ENCODE measurements at regions not wholly inside any gene's neighbourhood (a gene's known extent, or its start where the extent isn't known, plus 50 kb on each side); places are given as distances from the start of the nearest gene placed in this dataset.

DNA sequence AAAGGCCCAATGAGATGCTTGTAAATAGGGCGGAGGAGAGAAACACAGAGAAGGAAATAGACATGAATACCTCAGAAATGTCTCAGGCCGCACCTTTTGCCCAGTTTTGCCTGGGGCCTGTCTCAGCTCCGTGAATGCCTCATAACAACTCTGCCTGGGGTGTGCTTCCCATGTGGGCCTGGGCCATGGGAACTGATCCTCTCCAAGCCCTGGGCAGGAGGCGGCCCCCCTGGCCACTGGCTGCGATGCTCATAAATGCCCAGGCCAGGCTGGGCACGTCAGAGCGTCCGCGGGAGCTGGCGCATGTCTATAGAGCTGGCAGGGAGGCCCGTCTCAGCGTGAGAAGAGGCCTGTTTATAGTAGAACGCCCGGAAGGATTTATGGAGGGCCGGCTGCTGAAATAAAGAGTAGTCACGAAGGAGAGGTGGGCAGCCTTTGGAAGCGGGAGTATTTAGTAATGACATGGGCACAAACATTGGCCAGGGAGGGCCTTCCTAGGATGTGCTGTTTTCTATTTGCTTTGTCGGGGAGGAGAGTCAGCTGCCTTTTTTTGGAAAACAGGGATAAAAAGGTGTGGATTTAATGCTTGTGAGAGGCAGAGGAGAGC, 85.9 kb upstream of the IGF1R start:
- no peak for ATAC-seq
- no peak overlapping the region for H3K9ac ChIP-seq (ENCODE audit: low read length)
- H3K27ac ChIP-seq (ENCODE audit: low read length): no peak overlapping the region
- H3K9me3 ChIP-seq (ENCODE audit: low read length): no peaks in the 10 kb centered on the region
- TF ChIP-seq EZH2phosphoT487 (IDR thresholded peaks at IDR 0.05; ENCODE audit: borderline replicate concordance, low read length) (no peak), EZH2 (IDR thresholded peaks at IDR 0.05; ENCODE audit: low read length, unreplicated experiment) (no peak)
- TF ChIP-seq, protein P1, sequence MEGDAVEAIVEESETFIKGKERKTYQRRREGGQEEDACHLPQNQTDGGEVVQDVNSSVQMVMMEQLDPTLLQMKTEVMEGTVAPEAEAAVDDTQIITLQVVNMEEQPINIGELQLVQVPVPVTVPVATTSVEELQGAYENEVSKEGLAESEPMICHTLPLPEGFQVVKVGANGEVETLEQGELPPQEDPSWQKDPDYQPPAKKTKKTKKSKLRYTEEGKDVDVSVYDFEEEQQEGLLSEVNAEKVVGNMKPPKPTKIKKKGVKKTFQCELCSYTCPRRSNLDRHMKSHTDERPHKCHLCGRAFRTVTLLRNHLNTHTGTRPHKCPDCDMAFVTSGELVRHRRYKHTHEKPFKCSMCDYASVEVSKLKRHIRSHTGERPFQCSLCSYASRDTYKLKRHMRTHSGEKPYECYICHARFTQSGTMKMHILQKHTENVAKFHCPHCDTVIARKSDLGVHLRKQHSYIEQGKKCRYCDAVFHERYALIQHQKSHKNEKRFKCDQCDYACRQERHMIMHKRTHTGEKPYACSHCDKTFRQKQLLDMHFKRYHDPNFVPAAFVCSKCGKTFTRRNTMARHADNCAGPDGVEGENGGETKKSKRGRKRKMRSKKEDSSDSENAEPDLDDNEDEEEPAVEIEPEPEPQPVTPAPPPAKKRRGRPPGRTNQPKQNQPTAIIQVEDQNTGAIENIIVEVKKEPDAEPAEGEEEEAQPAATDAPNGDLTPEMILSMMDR (conservative IDR thresholded peaks at IDR 0.05; ENCODE audit: low read depth, low read length): no peak
- H3K9me2 ChIP-seq (replicated peaks; ENCODE audit: low read length): no peaks in the 10 kb centered on the region
- H3K27me3 ChIP-seq (ENCODE audit: low read length): peaks cover 52% of the 10 kb centered on the region
- H3K4me2 ChIP-seq (ENCODE audit: low read length): no peak overlapping the region
- CTCF ChIA-PET: no interaction called here
- POLR2A ChIA-PET (ENCODE audit: unreplicated experiment): interaction anchor here (0.7 kb wide), 1 partner anchor 700 kb away, joined by 9 read pairs; no protein-coding TSS in a partner anchor
- H2AFZ ChIP-seq (ENCODE audit: low read length): no peak overlapping the region
- DNase-seq: no peak
- no peak overlapping the region for H3K4me3 ChIP-seq (ENCODE audit: low read length)
- H3K4me1 ChIP-seq (ENCODE audit: insufficient read depth, low read length): no peaks in the 10 kb centered on the region
- no peaks in the 10 kb centered on the region for H4K20me1 ChIP-seq (ENCODE audit: low read length)
- H3K79me2 ChIP-seq (ENCODE audit: low read length): no peaks in the 10 kb centered on the region
- no peaks in the 10 kb centered on the region for H3K36me3 ChIP-seq (ENCODE audit: low read depth, low read length)
- intact Hi-C loops (cut with micrococcal nuclease): no loop called here
- H3F3A ChIP-seq (ENCODE audit: low read length, unreplicated experiment): no peaks in the 10 kb centered on the region
- no TSS peak for BruUV-seq (replicated peaks)

DNA sequence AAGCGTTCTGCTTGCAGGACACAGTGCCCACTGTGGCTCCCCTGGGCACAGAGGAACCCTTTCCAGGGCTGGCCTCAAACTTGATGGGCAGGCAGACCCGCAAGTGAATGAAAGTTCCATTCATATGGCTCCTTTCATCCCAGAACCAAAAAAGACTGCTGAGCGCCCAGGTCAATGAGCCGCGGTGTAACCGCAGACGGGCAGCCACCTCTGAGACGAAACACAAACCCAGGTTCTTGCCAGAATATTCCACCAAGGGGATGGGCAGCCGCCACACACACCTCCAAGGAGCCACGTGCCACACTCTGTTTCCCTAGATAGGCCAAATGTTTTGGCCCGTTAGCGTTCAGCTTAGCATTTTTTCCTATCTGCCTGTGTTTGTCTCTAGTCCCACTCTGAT, 82.8 kb upstream of the IGF1R start:
- no peak for ATAC-seq
- no peaks in the 10 kb centered on the region for H3K36me3 ChIP-seq (ENCODE audit: low read depth, low read length)
- H3K4me1 ChIP-seq (ENCODE audit: insufficient read depth, low read length): no peaks in the 10 kb centered on the region
- H3K4me2 ChIP-seq (ENCODE audit: low read length): no peak overlapping the region
- no peaks in the 10 kb centered on the region for H3K79me2 ChIP-seq (ENCODE audit: low read length)
- H3K9me3 ChIP-seq (ENCODE audit: low read length): no peaks in the 10 kb centered on the region
- H3K9ac ChIP-seq (ENCODE audit: low read length): no peak overlapping the region
- ChIA-PET POLR2A (ENCODE audit: unreplicated experiment) (no interaction called here), CTCF (no interaction called here)
- no TSS peak for BruUV-seq (replicated peaks)
- no peak overlapping the region for H3K27ac ChIP-seq (ENCODE audit: low read length)
- no peaks in the 10 kb centered on the region for H3K9me2 ChIP-seq (replicated peaks; ENCODE audit: low read length)
- H3K4me3 ChIP-seq (ENCODE audit: low read length): no peak overlapping the region
- no peaks in the 10 kb centered on the region for H3F3A ChIP-seq (ENCODE audit: low read length, unreplicated experiment)
- H3K27me3 ChIP-seq (ENCODE audit: low read length): peaks cover 47% of the 10 kb centered on the region
- TF ChIP-seq, protein P1 (conservative IDR thresholded peaks at IDR 0.05; ENCODE audit: low read depth, low read length): no peak
- no peak for DNase-seq
- H4K20me1 ChIP-seq (ENCODE audit: low read length): no peaks in the 10 kb centered on the region
- no peak overlapping the region for H2AFZ ChIP-seq (ENCODE audit: low read length)
- intact Hi-C loops (cut with micrococcal nuclease): no loop called here

DNA sequence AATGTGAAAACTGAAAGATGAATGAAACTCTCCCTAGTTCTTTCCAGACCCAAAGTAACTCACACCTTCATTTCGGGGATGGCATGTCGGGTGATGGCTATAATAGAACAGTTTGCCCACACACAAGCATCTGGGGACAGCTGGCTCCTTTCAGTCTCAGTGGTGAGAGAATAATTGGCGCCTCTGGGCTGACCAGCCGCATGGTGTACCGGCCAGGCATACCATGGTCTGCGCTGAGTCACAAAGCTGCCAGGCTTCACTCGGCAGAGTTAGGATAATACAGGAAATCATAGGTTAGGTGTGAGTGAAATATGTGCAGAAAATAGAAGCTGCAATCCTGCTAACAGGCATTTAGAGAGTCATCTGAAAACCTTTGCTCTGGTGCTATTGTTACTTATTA, 80.4 kb upstream of the IGF1R start:
- H3K4me1 ChIP-seq (ENCODE audit: insufficient read depth, low read length): no peaks in the 10 kb centered on the region
- no peaks in the 10 kb centered on the region for H3K9me2 ChIP-seq (replicated peaks; ENCODE audit: low read length)
- H3K4me2 ChIP-seq (ENCODE audit: low read length): no peak overlapping the region
- no peaks in the 10 kb centered on the region for H4K20me1 ChIP-seq (ENCODE audit: low read length)
- no peaks in the 10 kb centered on the region for H3K9me3 ChIP-seq (ENCODE audit: low read length)
- no peak overlapping the region for H3K27ac ChIP-seq (ENCODE audit: low read length)
- H3K4me3 ChIP-seq (ENCODE audit: low read length): no peak overlapping the region
- H3K9ac ChIP-seq (ENCODE audit: low read length): no peak overlapping the region
- intact Hi-C loops (cut with micrococcal nuclease): no loop called here
- H3K79me2 ChIP-seq (ENCODE audit: low read length): no peaks in the 10 kb centered on the region
- ChIA-PET CTCF (no interaction called here), POLR2A (ENCODE audit: unreplicated experiment) (no interaction called here)
- no TSS peak for BruUV-seq (replicated peaks)
- DNase-seq: no peak
- H3K27me3 ChIP-seq (ENCODE audit: low read length): peaks cover 57% of the 10 kb centered on the region
- H2AFZ ChIP-seq (ENCODE audit: low read length): no peak overlapping the region
- TF ChIP-seq, protein P1 (conservative IDR thresholded peaks at IDR 0.05; ENCODE audit: low read depth, low read length): no peak
- TF ChIP-seq EZH2phosphoT487 (IDR thresholded peaks at IDR 0.05; ENCODE audit: borderline replicate concordance, low read length): no peak
- TF ChIP-seq EZH2 (IDR thresholded peaks at IDR 0.05; ENCODE audit: low read length, unreplicated experiment): no peak
- no peak for ATAC-seq
- H3F3A ChIP-seq (ENCODE audit: low read length, unreplicated experiment): no peaks in the 10 kb centered on the region
- H3K36me3 ChIP-seq (ENCODE audit: low read depth, low read length): no peaks in the 10 kb centered on the region
